Colonic mucosa (tissue), 4 donors: ENCODE measurements at regions not wholly inside any gene's neighbourhood (a gene's known extent, or its start where the extent isn't known, plus 50 kb on each side); places are given as distances from the start of the nearest gene placed in this dataset.

ENCODE experiments used
- DNase-seq: peaks from one replicate; pipeline ENCODE4 v3.0.0-alpha.2; 2020
- H3K27ac ChIP-seq: fragments of 200-600 bp; one replicate; pipeline ENCODE4 v1.8.0; 2021
- H3K27me3 ChIP-seq: fragments of 200-600 bp; one replicate; pipeline ENCODE4 v1.8.0; 2021
- H3K36me3 ChIP-seq: fragments of 200-600 bp; one replicate; pipeline ENCODE4 v1.8.0; 2021
- H3K4me1 ChIP-seq: fragments of 200-600 bp; one replicate; pipeline ENCODE4 v1.8.0; 2021; ENCODE audit warnings: mild to moderate bottlenecking
- H3K4me3 ChIP-seq: fragments of 200-600 bp; one replicate; pipeline ENCODE4 v1.8.0; 2021
- H3K9ac ChIP-seq, 2 donors: one replicate each; pipeline ENCODE4 v1.7.0; 2013; ENCODE audit warnings: control low read depth in 2 of 2, low read depth in 2 of 2, low read length in 2 of 2
- H3K9me3 ChIP-seq: fragments of 200-600 bp; one replicate; pipeline ENCODE4 v1.8.0; 2021
- CTCF ChIP-seq: fragments of 200-600 bp; IDR thresholded peaks from one replicate; pipeline ENCODE4 v1.8.0; 2022; ENCODE audit warnings: antibody characterized with exemption, mild to moderate bottlenecking
- intact Hi-C: fragments of 100-400 bp; cut with DNase I; formaldehyde crosslinking; loops from one replicate; pipeline ENCODE4 v1.14.1; 2022
- donor health status: healthy.
- donor health status: DM: no; HTN: no; CAD: no.
- donor health status: DM: no; HTN: no; CAD: no.

- Histone ChIP-seq H3K27me3 (peaks cover 15% of the 10 kb centered on the region), H3K9me3 (no peaks in the 10 kb centered on the region), H3K36me3 (no peaks in the 10 kb centered on the region), H3K4me3 (no peak overlapping the region), H3K9ac (no peak overlapping the region), H3K27ac (no peak overlapping the region), H3K4me1 (no peaks in the 10 kb centered on the region)
- no peak for TF ChIP-seq CTCF
- no peak for DNase-seq
- intact Hi-C loops, result loop anchor here (10.0 kb wide), 1 partner anchor 748 kb away; no protein-coding TSS in a partner anchor
These were observed 155.2 kb upstream of the PRSS16 start for GRCh38 chr6:27092316-27092692.

- Histone ChIP-seq H3K4me3 (no peak overlapping the region), H3K4me1 (no peaks in the 10 kb centered on the region), H3K27me3 (peaks cover 11% of the 10 kb centered on the region), H3K9me3 (no peaks in the 10 kb centered on the region), H3K9ac (no peak overlapping the region), H3K27ac (no peak overlapping the region), H3K36me3 (no peaks in the 10 kb centered on the region)
- no peak for TF ChIP-seq CTCF
- intact Hi-C loops, result loop anchor here (10.0 kb wide), 1 partner anchor 751 kb away; no protein-coding TSS in a partner anchor
- no peak for DNase-seq
These were observed 151.6 kb upstream of the PRSS16 start for GRCh38 chr6:27095914-27096313.

GRCh38 chr6:27096834-27097511, 150.5 kb upstream of the PRSS16 start:
- Histone ChIP-seq H3K4me1 (no peaks in the 10 kb centered on the region), H3K9ac (peak overlapping the region in 1 of 2 donors; percentile 53), H3K27ac (no peak overlapping the region), H3K36me3 (no peaks in the 10 kb centered on the region), H3K9me3 (no peaks in the 10 kb centered on the region), H3K4me3 (peak overlapping the region; percentile 32), H3K27me3 (peaks cover 9% of the 10 kb centered on the region)
- TF ChIP-seq CTCF, result no peak
- intact Hi-C loops, result loop anchor here (10.0 kb wide), 1 partner anchor 752 kb away; no protein-coding TSS in a partner anchor
- peak; percentile 67 for DNase-seq

- Histone ChIP-seq H3K36me3 (no peaks in the 10 kb centered on the region), H3K4me3 (no peak overlapping the region), H3K27ac (no peak overlapping the region), H3K9me3 (no peaks in the 10 kb centered on the region), H3K4me1 (no peaks in the 10 kb centered on the region), H3K9ac (no peak overlapping the region), H3K27me3 (peaks cover 5% of the 10 kb centered on the region)
- DNase-seq, result no peak
- TF ChIP-seq CTCF, result no peak
- intact Hi-C loops, result loop anchor here (10.0 kb wide), 1 partner anchor 754 kb away; no protein-coding TSS in a partner anchor
These were observed 148.5 kb upstream of the PRSS16 start for GRCh38 chr6:27098956-27099355.

- Histone ChIP-seq H3K27me3 (peaks cover 5% of the 10 kb centered on the region), H3K4me3 (no peak overlapping the region), H3K36me3 (no peaks in the 10 kb centered on the region), H3K4me1 (no peaks in the 10 kb centered on the region), H3K27ac (no peak overlapping the region), H3K9me3 (no peaks in the 10 kb centered on the region), H3K9ac (no peak overlapping the region)
- no peak for TF ChIP-seq CTCF
- no peak for DNase-seq
- intact Hi-C loops, result no loop called here
These were observed 146.6 kb upstream of the PRSS16 start for GRCh38 chr6:27100921-27101320.
